ENCODE measurements at regions not wholly inside any gene's neighbourhood (a gene's known extent, or its start where the extent isn't known, plus 50 kb on each side); places are given as distances from the start of the nearest gene placed in this dataset.
A peak's percentile ranks its signal among the peaks of the same experiment; 100 is the strongest.

- peak; percentile 47 for DNase-seq (ENCODE audit: low spot score)
Measured at GRCh38 chr15:66832664-66833063, 130.6 kb downstream of the SMAD6 start.

- DNase-seq (ENCODE audit: low spot score): no peak
Measured at GRCh38 chr15:66833371-66833770, 131.3 kb downstream of the SMAD6 start.

- DNase-seq (ENCODE audit: low spot score): no peak
Measured at GRCh38 chr15:66833803-66834202, 131.8 kb downstream of the SMAD6 start.

GRCh38 chr15:66834881-66835878 is 133.1 kb downstream of the SMAD6 start:
- DNase-seq (ENCODE audit: low spot score): no peak

GRCh38 chr15:66836231-66837030 is 134.4 kb downstream of the SMAD6 start:
- DNase-seq (ENCODE audit: low spot score): no peak

GRCh38 chr15:66838202-66838601 is 136.2 kb downstream of the SMAD6 start:
- no peak for DNase-seq (ENCODE audit: low spot score)

GRCh38 chr15:66838671-66839239 is 136.7 kb downstream of the SMAD6 start:
- DNase-seq (ENCODE audit: low spot score): peak; percentile 62

- DNase-seq (ENCODE audit: low spot score): peak; percentile 59
Measured at GRCh38 chr15:66839506-66840112, 137.6 kb downstream of the SMAD6 start.

GRCh38 chr15:66840615-66841390 is 138.8 kb downstream of the SMAD6 start:
- no peak for DNase-seq (ENCODE audit: low spot score)

GRCh38 chr15:66841953-66842681 is 140.1 kb downstream of the SMAD6 start:
- DNase-seq (ENCODE audit: low spot score): peak; percentile 93

- DNase-seq (ENCODE audit: low spot score): peak; percentile 81
Measured at GRCh38 chr15:66842710-66843441, 140.8 kb downstream of the SMAD6 start.

GRCh38 chr15:66843581-66843980 is 141.5 kb downstream of the SMAD6 start:
- no peak for DNase-seq (ENCODE audit: low spot score)

- DNase-seq (ENCODE audit: low spot score): no peak
Measured at GRCh38 chr15:66844041-66844746, 142.2 kb downstream of the SMAD6 start.

GRCh38 chr15:66844747-66845145 is 142.7 kb downstream of the SMAD6 start:
- no peak for DNase-seq (ENCODE audit: low spot score)

GRCh38 chr15:66845266-66845785 is 143.3 kb downstream of the SMAD6 start:
- DNase-seq (ENCODE audit: low spot score): no peak

GRCh38 chr15:66846031-66846430 is 144.0 kb downstream of the SMAD6 start:
- DNase-seq (ENCODE audit: low spot score): no peak

- no peak for DNase-seq (ENCODE audit: low spot score)
Measured at GRCh38 chr15:66846811-66847210, 144.8 kb downstream of the SMAD6 start.

GRCh38 chr15:66847565-66847991 is 145.5 kb downstream of the SMAD6 start:
- DNase-seq (ENCODE audit: low spot score): no peak

- no peak for DNase-seq (ENCODE audit: low spot score)
Measured at GRCh38 chr15:66848116-66848515, 146.1 kb downstream of the SMAD6 start.

All from umbilical cord (tissue), 1 donor.